Liver (tissue), 8 donors: ENCODE measurements at regions not wholly inside any gene's neighbourhood (a gene's known extent, or its start where the extent isn't known, plus 50 kb on each side); places are given as distances from the start of the nearest gene placed in this dataset.

Source experiments
- DNase-seq: peaks from one replicate; pipeline ENCODE4 v3.0.0-alpha.2; 2017; ENCODE audit warnings: low spot score
- H3K27ac ChIP-seq, 2 donors: one replicate each; pipeline ENCODE4 v1.7.0; 2013; ENCODE audit warnings: inconsistent platforms in 2 of 2, low read length in 2 of 2, control low read depth in 1 of 2, low read depth in 1 of 2, mild to moderate bottlenecking in 1 of 2
- H3K27me3 ChIP-seq, 4 donors: one replicate each; pipeline versions ENCODE4 v1.6.1 to v1.7.0; 2013; ENCODE audit warnings: low read length in 3 of 4, inconsistent platforms in 1 of 4, mild to moderate bottlenecking in 1 of 4, moderate library complexity in 1 of 4; ENCODE audit not compliant: control insufficient read depth in 4 of 4, insufficient read depth in 4 of 4
- H3K36me3 ChIP-seq, 4 donors: one replicate each; pipeline versions ENCODE4 v1.6.1 to v1.7.0; 2013; ENCODE audit warnings: low read length in 3 of 4, mild to moderate bottlenecking in 3 of 4, low read depth in 1 of 4, moderate library complexity in 1 of 4; ENCODE audit not compliant: control insufficient read depth in 4 of 4, insufficient read depth in 3 of 4
- H3K4me1 ChIP-seq, 4 donors: one replicate each; pipeline versions ENCODE4 v1.6.1 to v1.7.0; 2013; ENCODE audit warnings: low read length in 3 of 4, mild to moderate bottlenecking in 3 of 4, moderate library complexity in 1 of 4; ENCODE audit not compliant: control insufficient read depth in 4 of 4, insufficient read depth in 4 of 4
- H3K4me3 ChIP-seq, 3 donors: one replicate each; pipeline versions ENCODE4 v1.6.1 to v1.7.0; 2013; ENCODE audit warnings: low read length in 3 of 3, control low read depth in 1 of 3, low read depth in 1 of 3, mild to moderate bottlenecking in 1 of 3
- H3K9ac ChIP-seq, 2 donors: one replicate each; pipeline ENCODE4 v1.7.0; 2013; ENCODE audit warnings: low read length in 2 of 2, mild to moderate bottlenecking in 2 of 2, moderate library complexity in 2 of 2, control low read depth in 1 of 2, low read depth in 1 of 2
- H3K9me3 ChIP-seq, 4 donors: one replicate each; pipeline versions ENCODE4 v1.6.1 to v1.7.0; 2013; ENCODE audit warnings: low read length in 3 of 4; ENCODE audit not compliant: control insufficient read depth in 4 of 4
- EGR1 ChIP-seq, 2 donors: IDR thresholded peaks; 2 replicates each; pipeline ENCODE4 v1.6.1; 2016 to 2018; ENCODE audit warnings: antibody characterized with exemption in 2 of 2, low read depth in 2 of 2
- FOXA1 ChIP-seq: IDR thresholded peaks from 2 replicates; pipeline ENCODE4 v1.6.1; 2016; ENCODE audit warnings: antibody characterized with exemption
- FOXA2 ChIP-seq: IDR thresholded peaks from 2 replicates; pipeline ENCODE4 v1.6.1; 2016; ENCODE audit warnings: antibody characterized with exemption
- GABPA ChIP-seq, 2 donors: IDR thresholded peaks in 1 of 2; conservative IDR thresholded peaks in 1 of 2; 2 replicates each; pipeline ENCODE4 v1.6.1; 2016; ENCODE audit warnings: antibody characterized with exemption in 2 of 2, mild to moderate bottlenecking in 1 of 2, moderate library complexity in 1 of 2
- HNF4A ChIP-seq, 2 donors: conservative IDR thresholded peaks; 2 replicates each; pipeline ENCODE4 v1.6.1; 2016; ENCODE audit warnings: antibody characterized with exemption in 2 of 2, mild to moderate bottlenecking in 2 of 2
- HNF4G ChIP-seq: IDR thresholded peaks from 2 replicates; pipeline ENCODE4 v1.6.1; 2016; ENCODE audit warnings: antibody characterized with exemption
- JUND ChIP-seq, 2 donors: IDR thresholded peaks; 2 replicates each; pipeline ENCODE4 v1.6.1; 2016; ENCODE audit warnings: antibody characterized with exemption in 2 of 2
- MAX ChIP-seq: IDR thresholded peaks from 2 replicates; pipeline ENCODE4 v1.6.1; 2016; ENCODE audit warnings: antibody characterized with exemption
- RAD21 ChIP-seq, 2 donors: IDR thresholded peaks; 2 replicates each; pipeline ENCODE4 v1.6.1; 2016; ENCODE audit warnings: antibody characterized with exemption in 2 of 2, mild to moderate bottlenecking in 2 of 2
- REST ChIP-seq: IDR thresholded peaks from 2 replicates; pipeline ENCODE4 v1.6.1; 2016; ENCODE audit warnings: antibody characterized with exemption, mild to moderate bottlenecking
- RXRA ChIP-seq, 2 donors: IDR thresholded peaks; 2 replicates each; pipeline ENCODE4 v1.6.1; 2017 to 2018; ENCODE audit warnings: antibody characterized with exemption in 2 of 2, mild to moderate bottlenecking in 1 of 2
- SP1 ChIP-seq: IDR thresholded peaks from 2 replicates; pipeline ENCODE4 v1.6.1; 2018; ENCODE audit warnings: antibody characterized with exemption, mild to moderate bottlenecking
- TAF1 ChIP-seq: conservative IDR thresholded peaks from 2 replicates; pipeline ENCODE4 v1.6.1; 2016; ENCODE audit warnings: antibody characterized with exemption, mild to moderate bottlenecking
- YY1 ChIP-seq: IDR thresholded peaks from 2 replicates; pipeline ENCODE4 v1.6.1; 2016; ENCODE audit warnings: antibody characterized with exemption, mild to moderate bottlenecking
- WGBS: extraction: QIAGEN DNeasy Blood & Tissue Kit; methylation state at CpG from one replicate; pipeline ENCODE4 v1.1.7; 2013; 5-methylcytosine and 5-hydroxymethylcytosine counted together
- TF ChIP-seq, protein P1 (sequence below): IDR thresholded peaks from 2 replicates; pipeline ENCODE4 v1.6.1; 2016; ENCODE audit warnings: antibody characterized with exemption
- TF ChIP-seq, protein P2 (sequence below): fragments of 150-350 bp; IDR thresholded peaks from 2 replicates; pipeline ENCODE4 v1.5.1; 2017; ENCODE audit warnings: improper control_type of control experiment, low read depth, low read length; ENCODE audit not compliant: missing input control
- donor health status: healthy.
- donor health status: healthy.
- donor health status: healthy.
- donor health status: healthy.
- donor health status: healthy.

DNA sequence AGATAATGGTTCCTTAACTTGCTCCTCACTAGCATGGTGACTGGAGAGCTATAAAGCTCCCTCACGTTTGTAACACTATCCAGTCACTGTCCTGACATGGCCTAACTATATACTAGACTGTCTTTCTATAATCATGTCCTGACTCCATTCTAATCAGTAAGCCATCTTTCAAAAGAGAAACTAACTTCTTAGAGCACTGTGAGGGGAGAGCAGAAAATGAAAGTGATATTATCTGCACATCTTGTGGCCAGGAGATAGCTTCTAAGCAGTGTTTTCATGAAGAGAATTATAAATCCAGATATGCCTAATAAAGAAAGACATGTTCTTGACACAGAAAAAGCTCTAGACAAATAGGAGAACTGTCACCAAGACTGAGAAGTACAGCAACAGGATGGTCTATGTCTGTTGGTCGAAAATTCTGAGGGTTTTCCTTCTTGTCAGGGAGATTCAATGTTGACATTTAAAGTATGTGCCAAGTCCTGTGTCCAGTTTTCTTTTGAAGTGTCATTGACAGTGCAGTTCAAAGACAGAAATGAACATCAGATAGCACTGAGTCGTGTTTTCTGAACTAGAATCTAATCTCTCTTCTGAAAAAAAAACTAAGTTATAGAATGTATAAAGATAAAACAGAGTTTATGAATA lies 230.6 kb upstream of the PEX5L start:
- Histone ChIP-seq H3K27me3 (no peaks in the 10 kb centered on the region), H3K9me3 (peaks cover 0 to 2% (median 1%) of the 10 kb centered on the region in 4 donors), H3K36me3 (no peaks in the 10 kb centered on the region), H3K4me3 (no peak overlapping the region), H3K27ac (no peak overlapping the region), H3K9ac (no peak overlapping the region), H3K4me1 (no peaks in the 10 kb centered on the region)
- no peak for DNase-seq
- TF ChIP-seq JUND (IDR thresholded peaks at IDR 0.05) (no peak), MAX (no peak), SP1 (no peak), EGR1 (IDR thresholded peaks at IDR 0.05; ENCODE audit: low read depth in 2 of 2) (no peak), GABPA (IDR thresholded peaks at IDR 0.05 in 1 of 2, conservative IDR thresholded peaks at IDR 0.05 in 1 of 2) (no peak), FOXA1 (no peak), HNF4G (no peak)
- TF ChIP-seq, protein P1, sequence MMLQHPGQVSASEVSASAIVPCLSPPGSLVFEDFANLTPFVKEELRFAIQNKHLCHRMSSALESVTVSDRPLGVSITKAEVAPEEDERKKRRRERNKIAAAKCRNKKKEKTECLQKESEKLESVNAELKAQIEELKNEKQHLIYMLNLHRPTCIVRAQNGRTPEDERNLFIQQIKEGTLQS: no peak
- WGBS: 39% methylated on average over 3 of the region's 3 CpGs

DNA sequence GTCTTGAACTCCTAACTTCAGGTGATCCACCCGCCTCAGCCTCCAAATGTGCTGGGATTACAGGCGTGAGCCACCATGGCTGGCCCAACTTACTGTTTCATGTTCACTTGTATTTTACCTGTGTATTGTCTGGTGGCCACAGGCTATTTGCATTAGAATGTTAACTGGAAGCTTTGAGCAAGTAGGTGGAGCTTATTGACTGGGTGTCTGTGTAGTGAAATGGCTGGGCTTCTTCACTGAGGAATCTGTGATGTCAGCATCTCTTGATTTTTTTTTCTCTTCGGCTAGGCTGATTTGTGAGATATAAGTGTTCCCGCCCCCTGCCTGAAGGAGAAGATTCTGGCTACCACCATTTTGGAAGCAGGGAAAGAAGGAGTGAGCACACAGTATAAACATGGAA lies 237.8 kb upstream of the PEX5L start:
- Histone ChIP-seq H3K27me3 (no peaks in the 10 kb centered on the region), H3K27ac (no peak overlapping the region), H3K4me3 (no peak overlapping the region), H3K4me1 (no peaks in the 10 kb centered on the region), H3K36me3 (no peaks in the 10 kb centered on the region), H3K9me3 (peaks cover 0 to 2% (median 0%) of the 10 kb centered on the region in 4 donors), H3K9ac (no peak overlapping the region)
- no peak for TF ChIP-seq RXRA (IDR thresholded peaks at IDR 0.05)
- DNase-seq: no peak
- WGBS: 84% methylated on average over 4 of the region's 4 CpGs

- H3K9ac ChIP-seq: no peak overlapping the region
- no peaks in the 10 kb centered on the region for H3K4me1 ChIP-seq
- no peak for DNase-seq
- 61% methylated on average over 2 of the region's 2 CpGs for WGBS
- H3K27me3 ChIP-seq: no peaks in the 10 kb centered on the region
- no peak overlapping the region for H3K27ac ChIP-seq
- no peaks in the 10 kb centered on the region for H3K36me3 ChIP-seq
- H3K4me3 ChIP-seq: no peak overlapping the region
- H3K9me3 ChIP-seq: no peaks in the 10 kb centered on the region
- no peak for TF ChIP-seq HNF4A (conservative IDR thresholded peaks at IDR 0.05)
- TF ChIP-seq, protein P2, sequence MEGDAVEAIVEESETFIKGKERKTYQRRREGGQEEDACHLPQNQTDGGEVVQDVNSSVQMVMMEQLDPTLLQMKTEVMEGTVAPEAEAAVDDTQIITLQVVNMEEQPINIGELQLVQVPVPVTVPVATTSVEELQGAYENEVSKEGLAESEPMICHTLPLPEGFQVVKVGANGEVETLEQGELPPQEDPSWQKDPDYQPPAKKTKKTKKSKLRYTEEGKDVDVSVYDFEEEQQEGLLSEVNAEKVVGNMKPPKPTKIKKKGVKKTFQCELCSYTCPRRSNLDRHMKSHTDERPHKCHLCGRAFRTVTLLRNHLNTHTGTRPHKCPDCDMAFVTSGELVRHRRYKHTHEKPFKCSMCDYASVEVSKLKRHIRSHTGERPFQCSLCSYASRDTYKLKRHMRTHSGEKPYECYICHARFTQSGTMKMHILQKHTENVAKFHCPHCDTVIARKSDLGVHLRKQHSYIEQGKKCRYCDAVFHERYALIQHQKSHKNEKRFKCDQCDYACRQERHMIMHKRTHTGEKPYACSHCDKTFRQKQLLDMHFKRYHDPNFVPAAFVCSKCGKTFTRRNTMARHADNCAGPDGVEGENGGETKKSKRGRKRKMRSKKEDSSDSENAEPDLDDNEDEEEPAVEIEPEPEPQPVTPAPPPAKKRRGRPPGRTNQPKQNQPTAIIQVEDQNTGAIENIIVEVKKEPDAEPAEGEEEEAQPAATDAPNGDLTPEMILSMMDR: no peak
- no peak for TF ChIP-seq RAD21 (IDR thresholded peaks at IDR 0.05)
- no peak for TF ChIP-seq FOXA2
- TF ChIP-seq TAF1: no peak
- no peak for TF ChIP-seq HNF4G
- TF ChIP-seq REST: no peak
- TF ChIP-seq EGR1 (IDR thresholded peaks at IDR 0.05; ENCODE audit: low read depth in 2 of 2): no peak
- TF ChIP-seq YY1: no peak
- no peak for TF ChIP-seq SP1
- TF ChIP-seq, protein P1: no peak
Observed at GRCh38 chr3:180275176-180275575, 238.4 kb upstream of the PEX5L start.
